Mucosa of rectum (tissue), 2 donors: ENCODE measurements at regions not wholly inside any gene's neighbourhood (a gene's known extent, or its start where the extent isn't known, plus 50 kb on each side); places are given as distances from the start of the nearest gene placed in this dataset.
"Not testable (repeated sequence)": the region's sequence is repeated elsewhere in the genome, so short reads cannot be mapped to it uniquely, and the experiment has no call there.

Experiments
- H3K27ac ChIP-seq, 2 donors: one replicate each; pipeline ENCODE4 v1.7.0; 2013; ENCODE audit warnings: inconsistent platforms in 2 of 2, low read depth in 2 of 2, low read length in 2 of 2
- H3K27me3 ChIP-seq, 2 donors: one replicate each; pipeline ENCODE4 v1.7.0; 2013; ENCODE audit warnings: low read length in 2 of 2; ENCODE audit not compliant: control insufficient read depth in 2 of 2, insufficient read depth in 2 of 2
- H3K36me3 ChIP-seq, 2 donors: one replicate each; pipeline ENCODE4 v1.7.0; 2013; ENCODE audit warnings: low read length in 2 of 2; ENCODE audit not compliant: control insufficient read depth in 2 of 2, insufficient read depth in 2 of 2
- H3K4me1 ChIP-seq, 2 donors: one replicate each; pipeline ENCODE4 v1.7.0; 2013; ENCODE audit warnings: low read length in 2 of 2, mild to moderate bottlenecking in 1 of 2; ENCODE audit not compliant: control insufficient read depth in 2 of 2, insufficient read depth in 2 of 2
- H3K4me3 ChIP-seq, 2 donors: one replicate each; pipeline ENCODE4 v1.7.0; 2013; ENCODE audit warnings: low read length in 2 of 2
- H3K9ac ChIP-seq, 2 donors: one replicate each; pipeline ENCODE4 v1.7.0; 2013; ENCODE audit warnings: low read length in 2 of 2, low read depth in 1 of 2, mild to moderate bottlenecking in 1 of 2
- H3K9me3 ChIP-seq, 2 donors: one replicate each; pipeline ENCODE4 v1.7.0; 2013; ENCODE audit warnings: low read length in 2 of 2; ENCODE audit not compliant: control insufficient read depth in 2 of 2
- donor health status: healthy.
- donor health status: Normal muscosa, but diverticular disease.

DNA sequence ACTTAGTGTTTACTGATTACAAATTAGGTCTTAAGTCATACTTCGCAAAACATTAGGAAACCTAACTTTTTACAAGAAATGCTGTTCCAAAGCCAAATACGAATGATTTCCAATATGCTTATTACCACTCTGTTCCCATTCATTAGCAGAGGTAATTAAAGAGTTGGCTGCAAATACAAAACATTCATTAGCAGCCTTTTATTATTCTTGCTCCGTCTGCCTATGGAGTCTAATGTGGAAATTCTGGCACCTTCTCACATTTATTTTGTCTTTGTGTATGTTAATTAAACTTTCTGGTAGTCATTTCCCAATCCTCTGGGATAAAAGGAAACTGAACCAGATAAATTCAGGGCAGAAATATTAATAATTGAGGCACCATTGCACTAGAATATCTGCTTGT, 689.0 kb downstream of the PLOD2 start:
- Histone ChIP-seq H3K27me3 (no peaks in the 10 kb centered on the region), H3K4me1 (no peaks in the 10 kb centered on the region), H3K9ac (no peak overlapping the region), H3K9me3 (no peaks in the 10 kb centered on the region), H3K36me3 (no peaks in the 10 kb centered on the region), H3K4me3 (no peak overlapping the region), H3K27ac (no peak overlapping the region)

DNA sequence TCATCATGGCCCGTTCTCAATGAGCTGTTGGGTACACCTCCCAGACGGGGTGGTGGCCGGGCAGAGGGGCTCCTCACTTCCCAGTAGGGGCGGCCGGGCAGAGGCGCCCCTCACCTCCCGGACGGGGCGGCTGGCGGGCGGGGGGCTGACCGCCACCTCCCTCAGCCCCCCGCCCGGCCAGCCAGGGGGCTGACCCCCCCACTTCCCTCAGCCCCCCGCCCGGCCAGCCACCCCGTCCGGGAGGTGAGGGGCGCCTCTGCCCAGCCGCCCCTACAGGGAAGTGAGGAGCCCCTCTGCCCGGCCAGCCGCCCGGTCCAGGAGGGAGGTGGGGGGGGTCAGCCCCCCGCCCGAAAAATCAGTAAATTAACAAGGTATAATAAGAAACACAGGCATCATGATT, 678.2 kb downstream of the PLOD2 start:
- H3K27me3 ChIP-seq, H3K4me3 ChIP-seq, H3K9ac ChIP-seq, H3K27ac ChIP-seq, H3K4me1 ChIP-seq, H3K9me3 ChIP-seq, H3K36me3 ChIP-seq: not testable (repeated sequence)

GRCh38 chr3:145483992-145484391, 677.0 kb downstream of the PLOD2 start:
- H3K4me1 ChIP-seq = no peaks in the 10 kb centered on the region
- no peaks in the 10 kb centered on the region for H3K9me3 ChIP-seq
- no peaks in the 10 kb centered on the region for H3K36me3 ChIP-seq
- H3K9ac ChIP-seq = no peak overlapping the region
- no peak overlapping the region for H3K4me3 ChIP-seq
- H3K27me3 ChIP-seq = no peaks in the 10 kb centered on the region
- H3K27ac ChIP-seq = no peak overlapping the region

- Histone ChIP-seq H3K36me3 (no peaks in the 10 kb centered on the region), H3K27me3 (no peaks in the 10 kb centered on the region), H3K4me1 (no peaks in the 10 kb centered on the region), H3K9ac (no peak overlapping the region), H3K9me3 (no peaks in the 10 kb centered on the region), H3K4me3 (no peak overlapping the region), H3K27ac (no peak overlapping the region)
These were observed 672.0 kb downstream of the PLOD2 start for GRCh38 chr3:145489011-145489410.

DNA sequence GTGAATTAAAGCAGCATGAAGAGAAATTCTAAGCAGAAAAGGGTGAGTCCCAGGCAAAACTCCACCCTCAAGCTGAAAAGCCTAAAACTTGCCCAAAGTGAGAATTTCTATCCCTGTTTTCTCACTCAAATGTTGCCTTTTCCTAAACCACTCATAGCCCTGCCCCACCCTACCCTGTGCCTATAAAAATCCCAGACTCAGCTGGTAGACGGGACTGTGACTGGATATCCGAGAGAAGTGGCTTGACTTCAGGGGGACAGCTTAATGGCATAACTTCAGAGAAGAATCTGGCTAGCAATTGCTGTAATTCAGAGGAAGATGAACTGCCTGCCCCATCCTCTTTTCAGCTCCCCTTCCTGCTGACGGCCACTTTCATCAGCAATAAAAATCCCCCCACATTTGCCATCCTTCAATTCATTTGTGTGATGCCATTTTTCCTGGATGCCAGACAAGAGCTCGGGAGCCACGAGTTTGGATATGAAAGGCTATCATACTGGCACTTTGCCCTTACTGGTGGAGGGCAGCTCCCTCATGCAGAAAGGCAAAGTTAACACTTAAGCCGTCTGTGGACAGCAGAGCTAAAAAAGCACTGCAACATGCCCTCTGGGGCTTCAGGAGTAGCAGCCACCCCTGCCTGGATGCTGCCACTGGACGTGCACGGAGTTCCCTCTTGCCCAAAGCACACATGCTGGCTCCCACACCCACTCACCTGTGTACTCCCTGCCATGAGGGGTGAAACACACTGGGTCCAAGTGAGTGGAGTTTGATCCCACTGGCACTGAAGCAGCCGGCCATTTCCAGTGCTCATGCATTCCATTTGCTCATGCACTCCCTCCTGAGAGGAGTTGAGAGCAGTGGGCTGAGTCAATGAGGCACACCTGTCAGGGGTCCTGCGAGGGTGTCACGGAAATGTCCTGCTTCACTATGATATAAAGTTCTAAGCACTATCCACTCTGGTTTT, 670.6 kb downstream of the PLOD2 start:
- Histone ChIP-seq H3K9ac (no peak overlapping the region), H3K9me3 (no peaks in the 10 kb centered on the region), H3K4me3 (no peak overlapping the region), H3K27me3 (no peaks in the 10 kb centered on the region), H3K4me1 (no peaks in the 10 kb centered on the region), H3K36me3 (no peaks in the 10 kb centered on the region), H3K27ac (no peak overlapping the region)

DNA sequence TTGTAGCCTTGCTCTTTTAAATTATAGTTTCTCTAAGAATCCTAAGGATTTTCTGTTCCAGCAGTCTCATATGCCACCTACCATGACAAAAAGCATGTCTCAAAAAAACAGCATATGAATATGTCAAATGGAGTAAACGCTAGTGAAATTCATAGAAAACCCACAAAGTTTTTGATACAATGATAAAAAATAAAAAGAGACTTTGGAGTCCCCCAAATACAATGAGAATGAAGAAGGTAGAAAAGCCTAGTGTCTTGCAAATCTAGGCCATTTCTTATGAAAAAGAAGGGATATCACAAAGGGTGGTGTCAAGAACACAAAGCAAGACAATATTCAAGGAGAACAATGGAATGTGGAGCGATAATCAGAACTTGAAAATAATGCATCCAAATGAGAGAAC, 668.5 kb downstream of the PLOD2 start:
- H3K9ac ChIP-seq = no peak overlapping the region
- no peak overlapping the region for H3K27ac ChIP-seq
- H3K36me3 ChIP-seq = no peaks in the 10 kb centered on the region
- H3K9me3 ChIP-seq = no peaks in the 10 kb centered on the region
- no peaks in the 10 kb centered on the region for H3K4me1 ChIP-seq
- H3K27me3 ChIP-seq = no peaks in the 10 kb centered on the region
- H3K4me3 ChIP-seq = no peak overlapping the region

GRCh38 chr3:145517416-145517815, 643.6 kb downstream of the PLOD2 start:
- not testable (repeated sequence) for H3K27ac ChIP-seq, H3K9ac ChIP-seq, H3K36me3 ChIP-seq, H3K9me3 ChIP-seq, H3K4me1 ChIP-seq, H3K4me3 ChIP-seq, H3K27me3 ChIP-seq

- Histone ChIP-seq H3K4me3 (no peak overlapping the region), H3K36me3 (no peaks in the 10 kb centered on the region), H3K27me3 (no peaks in the 10 kb centered on the region), H3K9me3 (no peaks in the 10 kb centered on the region), H3K4me1 (no peaks in the 10 kb centered on the region), H3K27ac (no peak overlapping the region), H3K9ac (no peak overlapping the region)
These were observed 642.3 kb downstream of the PLOD2 start for GRCh38 chr3:145518639-145519038.

DNA sequence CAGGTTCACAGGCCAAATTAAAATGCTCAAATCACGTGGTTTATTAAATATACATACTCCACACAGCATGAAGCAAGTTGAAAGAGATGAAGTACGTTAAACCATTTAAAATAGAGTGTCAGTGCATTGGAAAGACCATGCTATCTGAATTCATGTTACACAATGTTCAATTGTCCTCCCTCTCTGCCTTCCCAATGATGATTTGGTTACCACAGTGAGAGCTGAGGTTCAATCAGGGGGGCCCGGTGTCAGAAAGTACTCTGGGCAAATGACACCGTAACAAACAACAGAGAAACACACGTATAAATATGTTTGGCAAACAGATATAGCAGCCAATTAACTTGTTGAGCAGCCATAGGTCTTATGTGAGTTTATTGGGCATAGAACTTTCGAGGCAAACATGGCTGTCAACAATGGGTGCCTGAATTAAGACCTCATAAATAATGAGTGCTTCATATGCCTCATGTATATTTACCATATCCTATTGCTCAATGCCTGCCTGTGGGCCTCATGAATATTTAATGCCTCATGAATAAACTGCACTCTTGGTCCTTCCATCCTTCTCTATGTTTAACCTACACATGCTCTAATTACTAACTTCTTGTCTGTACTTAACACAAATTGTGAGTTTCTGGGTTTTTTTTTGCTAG, 641.5 kb downstream of the PLOD2 start:
- Histone ChIP-seq H3K9ac (no peak overlapping the region), H3K4me3 (no peak overlapping the region), H3K4me1 (no peaks in the 10 kb centered on the region), H3K27ac (no peak overlapping the region), H3K36me3 (no peaks in the 10 kb centered on the region), H3K27me3 (no peaks in the 10 kb centered on the region), H3K9me3 (no peaks in the 10 kb centered on the region)

DNA sequence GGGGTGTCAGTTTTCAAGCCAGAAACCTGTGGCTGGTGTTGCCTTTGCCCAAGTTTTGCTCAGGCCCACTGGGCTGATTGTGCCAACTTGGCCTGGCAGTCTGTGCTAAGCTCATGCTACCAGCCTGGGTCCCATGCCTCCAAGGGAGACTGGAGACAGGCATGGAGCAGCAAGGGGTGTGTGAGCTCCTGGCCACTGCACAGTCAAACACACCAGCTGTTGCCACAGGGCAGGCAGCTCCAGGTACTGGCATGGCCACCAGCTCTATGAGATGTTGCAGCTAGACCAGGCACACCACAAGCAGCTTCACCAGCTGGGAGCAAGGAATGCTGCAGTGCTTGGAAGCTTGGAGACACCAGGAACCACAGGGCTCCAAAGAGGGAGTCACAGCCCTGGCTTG, 638.8 kb downstream of the PLOD2 start:
- Histone ChIP-seq H3K4me3 (no peak overlapping the region), H3K27ac (no peak overlapping the region), H3K9ac (no peak overlapping the region), H3K9me3 (no peaks in the 10 kb centered on the region), H3K4me1 (no peaks in the 10 kb centered on the region), H3K27me3 (no peaks in the 10 kb centered on the region), H3K36me3 (no peaks in the 10 kb centered on the region)
